K562 (cell line): ENCODE measurements at regions not wholly inside any gene's neighbourhood (a gene's known extent, or its start where the extent isn't known, plus 50 kb on each side); places are given as distances from the start of the nearest gene placed in this dataset.
"Not testable (repeated sequence)": the region's sequence is repeated elsewhere in the genome, so short reads cannot be mapped to it uniquely, and the experiment has no call there.

ENCODE experiments used
- CTCF ChIP-seq, 3 experiments: IDR thresholded peaks in 2 of 3; conservative IDR thresholded peaks in 1 of 3; 2 replicates each; pipeline ENCODE4 v1.5.1; 2011 to 2012; ENCODE audit warnings: low read length in 3 of 3, mild to moderate bottlenecking in 3 of 3, control low read depth in 2 of 3, improper control_type of control experiment in 1 of 3, inconsistent platforms in 1 of 3, low read depth in 1 of 3, mixed read lengths in 1 of 3, moderate library complexity in 1 of 3; ENCODE audit not compliant: insufficient read depth in 2 of 3
- GTF3C2 ChIP-seq: IDR thresholded peaks from 3 replicates; pipeline ENCODE4 v1.6.1; 2011; ENCODE audit warnings: borderline replicate concordance, mild to moderate bottlenecking, moderate library complexity; ENCODE audit not compliant: insufficient read length; ENCODE audit errors: extremely low read depth
- JUND ChIP-seq, 2 experiments: IDR thresholded peaks; 2 replicates in 1 of 2; 3 replicates in 1 of 2; pipeline ENCODE4 v1.6.1; 2011; ENCODE audit warnings: borderline replicate concordance in 2 of 2, low read depth in 2 of 2, low read length in 2 of 2, improper control_type of control experiment in 1 of 2, missing biosample characterization in 1 of 2, missing genetic modification characterization in 1 of 2, missing genetic modification reagents in 1 of 2
- PHB2 ChIP-seq: fragments of 450-650 bp; IDR thresholded peaks from 2 replicates; pipeline ENCODE4 v1.6.1; 2017; ENCODE audit warnings: low read depth
- ZFP36 ChIP-seq: fragments of 150-350 bp; IDR thresholded peaks from 2 replicates; pipeline ENCODE4 v1.6.1; 2018; ENCODE audit warnings: low read length, low read depth; ENCODE audit not compliant: partially characterized antibody

GRCh38 chr7:119032136-119032535, 807.6 kb downstream of the ANKRD7 start:
- TF ChIP-seq CTCF (IDR thresholded peaks at IDR 0.05 in 2 of 3, conservative IDR thresholded peaks at IDR 0.05 in 1 of 3; ENCODE audit: insufficient read depth in 2 of 3, low read depth in 1 of 3, low read length in 3 of 3); ZFP36; GTF3C2; PHB2; JUND (IDR thresholded peaks at IDR 0.05; ENCODE audit: borderline replicate concordance, low read depth, low read length); JUND (tag; IDR thresholded peaks at IDR 0.05; ENCODE audit: borderline replicate concordance, low read depth, low read length): not testable (repeated sequence)
